OCI-LY1 (cell line): ENCODE measurements at regions not wholly inside any gene's neighbourhood (a gene's known extent, or its start where the extent isn't known, plus 50 kb on each side); places are given as distances from the start of the nearest gene placed in this dataset.

Experiments
- H2AFZ ChIP-seq: fragments of 200-600 bp; sonication (generic), shearing (Covaris generic); 2 replicates; pipeline ENCODE4 v1.6.0; 2014; ENCODE audit warnings: antibody characterized with exemption, mild to moderate bottlenecking, low read length
- H3F3A ChIP-seq: fragments of 200-600 bp; sonication (generic), shearing (Covaris generic); 2 replicates; pipeline ENCODE4 v1.6.0; 2014; ENCODE audit warnings: mild to moderate bottlenecking, antibody characterized with exemption, low read length, moderate library complexity; ENCODE audit not compliant: insufficient read depth
- H3K27ac ChIP-seq: fragments of 200-600 bp; sonication (generic); 2 replicates; pipeline ENCODE4 v1.5.1; 2014; ENCODE audit warnings: low read length, mixed run types, mild to moderate bottlenecking, low read depth; ENCODE audit not compliant: poor library complexity, severe bottlenecking
- H3K27me3 ChIP-seq: fragments of 200-600 bp; sonication (generic); 2 replicates; pipeline ENCODE4 v1.6.0; 2014; ENCODE audit warnings: antibody characterized with exemption, mild to moderate bottlenecking, low read length, moderate library complexity; ENCODE audit not compliant: insufficient read depth
- H3K36me3 ChIP-seq: fragments of 200-600 bp; sonication (generic); 2 replicates; pipeline ENCODE4 v1.6.1; 2014; ENCODE audit warnings: mild to moderate bottlenecking, antibody characterized with exemption, low read length, moderate library complexity, mixed read lengths; ENCODE audit not compliant: insufficient read depth
- H3K4me1 ChIP-seq: fragments of 200-600 bp; sonication (generic); 2 replicates; pipeline ENCODE4 v1.5.1; 2014; ENCODE audit warnings: mild to moderate bottlenecking, low read length, moderate library complexity; ENCODE audit not compliant: insufficient read depth, severe bottlenecking
- H3K4me2 ChIP-seq: fragments of 200-600 bp; sonication (generic), shearing (Covaris generic); 2 replicates; pipeline ENCODE4 v1.6.1; 2014; ENCODE audit warnings: low read length
- H3K4me3 ChIP-seq: fragments of 200-600 bp; sonication (generic); 2 replicates; pipeline ENCODE4 v1.5.1; 2014; ENCODE audit warnings: low read length, low read depth, mild to moderate bottlenecking, mixed read lengths; ENCODE audit not compliant: poor library complexity, severe bottlenecking
- H3K79me2 ChIP-seq: fragments of 200-600 bp; shearing (Covaris generic); 2 replicates; pipeline ENCODE4 v1.6.1; 2016; ENCODE audit warnings: mixed run types, low read length, mixed read lengths; ENCODE audit not compliant: insufficient read depth
- H3K9ac ChIP-seq: fragments of 200-600 bp; sonication (generic), shearing (Covaris generic); 2 replicates; pipeline ENCODE4 v1.6.1; 2014; ENCODE audit warnings: mild to moderate bottlenecking, low read length, mixed read lengths
- H3K9me2 ChIP-seq: fragments of 200-600 bp; sonication (generic), shearing (Covaris generic); 2 replicates; pipeline ENCODE4 v1.6.1; 2014; ENCODE audit warnings: low read depth, mild to moderate bottlenecking, low read length, mixed read lengths
- H3K9me3 ChIP-seq: fragments of 200-600 bp; shearing (Covaris generic); 2 replicates; pipeline ENCODE4 v1.6.1; 2014; ENCODE audit warnings: low read length, mixed read lengths
- H4K20me1 ChIP-seq: fragments of 200-600 bp; sonication (generic), shearing (Covaris generic); 2 replicates; pipeline ENCODE4 v1.6.0; 2016; ENCODE audit warnings: mild to moderate bottlenecking, low read length; ENCODE audit not compliant: insufficient read depth
- CTCF ChIP-seq: fragments of 200-600 bp; sonication (generic), shearing (Covaris generic); IDR thresholded peaks from 2 replicates; pipeline ENCODE4 v1.5.1; 2017; ENCODE audit warnings: mild to moderate bottlenecking, antibody characterized with exemption, low read length, moderate library complexity, mixed read lengths
- EZH2 ChIP-seq: fragments of 200-600 bp; sonication (generic), shearing (Covaris generic); IDR thresholded peaks from 2 replicates; pipeline ENCODE4 v1.8.0; 2017; ENCODE audit warnings: borderline replicate concordance, mixed run types, mild to moderate bottlenecking, antibody characterized with exemption, low read length, moderate library complexity, mixed read lengths

- H3K36me3 ChIP-seq = no peaks in the 10 kb centered on the region
- no peak overlapping the region for H3K4me2 ChIP-seq
- no peaks in the 10 kb centered on the region for H4K20me1 ChIP-seq
- no peak overlapping the region for H2AFZ ChIP-seq
- no peak overlapping the region for H3K9ac ChIP-seq
- no peak overlapping the region for H3K27ac ChIP-seq
- no peaks in the 10 kb centered on the region for H3K9me3 ChIP-seq
- no peak overlapping the region for H3K4me3 ChIP-seq
- H3K27me3 ChIP-seq = no peaks in the 10 kb centered on the region
- no peaks in the 10 kb centered on the region for H3K79me2 ChIP-seq
- TF ChIP-seq CTCF = no peak
- no peak for TF ChIP-seq EZH2
- no peaks in the 10 kb centered on the region for H3K9me2 ChIP-seq
- H3F3A ChIP-seq = no peaks in the 10 kb centered on the region
- no peaks in the 10 kb centered on the region for H3K4me1 ChIP-seq
These were observed 153.0 kb upstream of the FAT3 start for GRCh38 chr11:92071660-92072059.

- no peaks in the 10 kb centered on the region for H3K27me3 ChIP-seq
- H3F3A ChIP-seq = no peaks in the 10 kb centered on the region
- H3K27ac ChIP-seq = no peak overlapping the region
- no peaks in the 10 kb centered on the region for H3K9me2 ChIP-seq
- no peaks in the 10 kb centered on the region for H3K4me1 ChIP-seq
- no peak for TF ChIP-seq CTCF
- TF ChIP-seq EZH2 = no peak
- H3K4me3 ChIP-seq = no peak overlapping the region
- H4K20me1 ChIP-seq = no peaks in the 10 kb centered on the region
- no peak overlapping the region for H3K9ac ChIP-seq
- no peak overlapping the region for H3K4me2 ChIP-seq
- no peaks in the 10 kb centered on the region for H3K36me3 ChIP-seq
- no peaks in the 10 kb centered on the region for H3K79me2 ChIP-seq
- no peak overlapping the region for H2AFZ ChIP-seq
- H3K9me3 ChIP-seq = no peaks in the 10 kb centered on the region
These were observed 154.4 kb upstream of the FAT3 start for GRCh38 chr11:92070026-92070889.

GRCh38 chr11:92067016-92067415 is 157.6 kb upstream of the FAT3 start:
- H3K4me2 ChIP-seq = no peak overlapping the region
- no peak overlapping the region for H2AFZ ChIP-seq
- H3K4me1 ChIP-seq = no peaks in the 10 kb centered on the region
- H3K27ac ChIP-seq = no peak overlapping the region
- H3K9me2 ChIP-seq = no peaks in the 10 kb centered on the region
- TF ChIP-seq EZH2 (no peak), CTCF (no peak)
- no peaks in the 10 kb centered on the region for H3K36me3 ChIP-seq
- H4K20me1 ChIP-seq = no peaks in the 10 kb centered on the region
- H3K4me3 ChIP-seq = no peak overlapping the region
- no peak overlapping the region for H3K9ac ChIP-seq
- H3F3A ChIP-seq = no peaks in the 10 kb centered on the region
- H3K79me2 ChIP-seq = no peaks in the 10 kb centered on the region
- H3K9me3 ChIP-seq = no peaks in the 10 kb centered on the region
- H3K27me3 ChIP-seq = no peaks in the 10 kb centered on the region
